ENCODE measurements at regions not wholly inside any gene's neighbourhood (a gene's known extent, or its start where the extent isn't known, plus 50 kb on each side); places are given as distances from the start of the nearest gene placed in this dataset.

DNA sequence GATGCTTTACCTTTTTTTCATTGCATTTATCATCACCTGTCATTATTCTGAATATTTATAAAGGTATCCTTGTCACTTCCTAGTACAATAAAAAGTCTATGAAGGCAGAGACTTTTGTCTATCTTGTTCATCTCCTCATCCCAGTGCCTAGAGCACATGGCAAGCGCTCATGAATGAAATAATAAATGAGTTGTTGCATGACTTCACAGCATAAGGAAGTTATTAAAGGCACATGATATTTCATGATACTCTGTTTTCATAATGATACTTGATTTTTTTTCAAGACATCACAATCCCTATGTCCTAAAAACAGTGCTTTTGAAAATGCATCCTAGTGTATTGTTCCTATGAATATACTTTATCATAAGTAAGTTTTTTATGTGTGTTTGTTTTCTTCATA, 310.6 kb upstream of the RSPO3 start:
- Histone ChIP-seq H3K79me2 (ENCODE audit: control insufficient read depth, insufficient read depth, low read length) (no peaks in the 10 kb centered on the region), H3K36me3 (ENCODE audit: control insufficient read depth in 2 of 2, insufficient read depth in 2 of 2, low read length in 1 of 2) (no peaks in the 10 kb centered on the region), H4K20me1 (ENCODE audit: control insufficient read depth, insufficient read depth) (no peaks in the 10 kb centered on the region), H2AFZ (ENCODE audit: control insufficient read depth, low read depth, low read length) (no peak overlapping the region), H3K27ac (ENCODE audit: control insufficient read depth, insufficient read depth) (no peak overlapping the region), H3K4me2 (ENCODE audit: control insufficient read depth, insufficient read depth) (no peak overlapping the region), H3K27me3 (replicated peaks in 1 of 2; ENCODE audit: control insufficient read depth in 2 of 2, insufficient read depth in 2 of 2, low read length in 1 of 2) (no peaks in the 10 kb centered on the region), H3K9me3 (replicated peaks; ENCODE audit: control insufficient read depth, insufficient read depth, low read length) (no peaks in the 10 kb centered on the region), H3K4me3 (no peak overlapping the region), H3K9ac (ENCODE audit: control insufficient read depth, insufficient read depth, low read length) (no peak overlapping the region), H3K4me1 (ENCODE audit: control insufficient read depth, insufficient read depth, low read length) (no peaks in the 10 kb centered on the region)
- BruUV-seq (replicated peaks) = no TSS peak
- ATAC-seq (no peak), DNase-seq (ENCODE audit: low read depth, low spot score) (no peak), FAIRE-seq (no peak)
- CTCF ChIA-PET = no interaction called here
- SMC1A ChIA-PET (ENCODE audit: uncharacterized antibody, unreplicated experiment) = no interaction called here
- POLR2A ChIA-PET = no interaction called here
- WGBS (ENCODE audit: insufficient coverage, insufficient replicate concordance, low lambda C conversion rate, missing lambda C conversion rate) = 5% methylated on average over 1 of the region's 1 CpG
- no peak for TF ChIP-seq MXI1 (IDR thresholded peaks at IDR 0.05; ENCODE audit: low read depth, low read length)
- intact Hi-C loops (cut with micrococcal nuclease; ENCODE audit: unreplicated experiment) (no loop called here), in situ Hi-C loops (cut with MboI) (no loop called here)
- RAD21 ChIA-PET (ENCODE audit: unreplicated experiment) = no interaction called here

DNA sequence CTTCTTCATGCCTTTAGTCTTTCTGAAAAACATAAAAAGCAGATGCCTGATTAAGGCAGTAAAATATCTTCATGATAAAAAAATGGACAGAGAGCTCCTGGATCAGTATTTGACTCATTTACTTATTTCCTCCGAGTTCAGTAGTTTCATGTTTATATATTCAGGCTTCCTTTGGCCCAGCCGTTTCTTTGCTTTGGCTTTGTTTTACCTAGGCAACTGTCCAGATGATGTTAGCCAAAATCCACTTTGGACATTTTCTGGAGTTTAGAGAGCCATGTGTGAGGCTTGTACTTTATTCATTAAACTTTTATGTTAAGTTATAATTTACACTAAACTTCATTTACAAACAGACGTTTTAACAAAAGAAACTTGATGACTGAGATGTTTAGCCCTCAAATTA, 307.1 kb upstream of the RSPO3 start:
- POLR2A ChIA-PET = no interaction called here
- no peak overlapping the region for H3K4me3 ChIP-seq
- TF ChIP-seq CEBPB (IDR thresholded peaks at IDR 0.05; ENCODE audit: borderline replicate concordance in 1 of 2, low read depth in 2 of 2, low read length in 2 of 2) (no peak), GATAD2B (conservative IDR thresholded peaks at IDR 0.05; ENCODE audit: low read depth) (no peak), EZH2 (IDR thresholded peaks at IDR 0.05; ENCODE audit: borderline replicate concordance, control insufficient read depth, low read depth, low read length) (no peak), ZNF217 (IDR thresholded peaks at IDR 0.05) (no peak), ZSCAN29 (IDR thresholded peaks at IDR 0.05) (no peak), MEF2A (IDR thresholded peaks at IDR 0.05; ENCODE audit: insufficient read depth, low read depth, low read length) (no peak), KLF5 (IDR thresholded peaks at IDR 0.05; ENCODE audit: partially characterized antibody) (no peak), ZNF622 (IDR thresholded peaks at IDR 0.05) (no peak), SMC3 (IDR thresholded peaks at IDR 0.05; ENCODE audit: borderline replicate concordance, low read length) (no peak), SUZ12 (IDR thresholded peaks at IDR 0.05; ENCODE audit: unreplicated experiment) (no peak), MTA3 (IDR thresholded peaks at IDR 0.05; ENCODE audit: borderline replicate concordance, low read length) (no peak)
- TF ChIP-seq, protein P1, sequence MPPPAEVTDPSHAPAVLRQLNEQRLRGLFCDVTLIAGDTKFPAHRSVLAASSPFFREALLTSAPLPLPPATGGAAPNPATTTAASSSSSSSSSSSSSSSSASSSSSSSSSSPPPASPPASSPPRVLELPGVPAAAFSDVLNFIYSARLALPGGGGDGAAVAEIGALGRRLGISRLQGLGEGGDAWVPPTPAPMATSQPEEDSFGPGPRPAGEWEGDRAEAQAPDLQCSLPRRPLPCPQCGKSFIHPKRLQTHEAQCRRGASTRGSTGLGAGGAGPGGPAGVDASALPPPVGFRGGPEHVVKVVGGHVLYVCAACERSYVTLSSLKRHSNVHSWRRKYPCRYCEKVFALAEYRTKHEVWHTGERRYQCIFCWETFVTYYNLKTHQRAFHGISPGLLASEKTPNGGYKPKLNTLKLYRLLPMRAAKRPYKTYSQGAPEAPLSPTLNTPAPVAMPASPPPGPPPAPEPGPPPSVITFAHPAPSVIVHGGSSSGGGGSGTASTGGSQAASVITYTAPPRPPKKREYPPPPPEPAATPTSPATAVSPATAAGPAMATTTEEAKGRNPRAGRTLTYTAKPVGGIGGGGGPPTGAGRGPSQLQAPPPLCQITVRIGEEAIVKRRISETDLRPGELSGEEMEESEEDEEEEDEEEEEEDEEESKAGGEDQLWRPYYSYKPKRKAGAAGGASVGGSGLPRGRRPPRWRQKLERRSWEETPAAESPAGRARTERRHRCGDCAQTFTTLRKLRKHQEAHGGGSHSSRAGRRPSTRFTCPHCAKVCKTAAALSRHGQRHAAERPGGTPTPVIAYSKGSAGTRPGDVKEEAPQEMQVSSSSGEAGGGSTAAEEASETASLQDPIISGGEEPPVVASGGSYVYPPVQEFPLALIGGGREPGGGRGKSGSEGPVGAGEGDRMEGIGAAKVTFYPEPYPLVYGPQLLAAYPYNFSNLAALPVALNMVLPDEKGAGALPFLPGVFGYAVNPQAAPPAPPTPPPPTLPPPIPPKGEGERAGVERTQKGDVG (CRISPR knock-in tag; IDR thresholded peaks at IDR 0.05) = no peak
- TF ChIP-seq, protein P2, sequence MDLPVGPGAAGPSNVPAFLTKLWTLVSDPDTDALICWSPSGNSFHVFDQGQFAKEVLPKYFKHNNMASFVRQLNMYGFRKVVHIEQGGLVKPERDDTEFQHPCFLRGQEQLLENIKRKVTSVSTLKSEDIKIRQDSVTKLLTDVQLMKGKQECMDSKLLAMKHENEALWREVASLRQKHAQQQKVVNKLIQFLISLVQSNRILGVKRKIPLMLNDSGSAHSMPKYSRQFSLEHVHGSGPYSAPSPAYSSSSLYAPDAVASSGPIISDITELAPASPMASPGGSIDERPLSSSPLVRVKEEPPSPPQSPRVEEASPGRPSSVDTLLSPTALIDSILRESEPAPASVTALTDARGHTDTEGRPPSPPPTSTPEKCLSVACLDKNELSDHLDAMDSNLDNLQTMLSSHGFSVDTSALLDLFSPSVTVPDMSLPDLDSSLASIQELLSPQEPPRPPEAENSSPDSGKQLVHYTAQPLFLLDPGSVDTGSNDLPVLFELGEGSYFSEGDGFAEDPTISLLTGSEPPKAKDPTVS (IDR thresholded peaks at IDR 0.05; ENCODE audit: low read depth, low read length) = no peak
- H3K27me3 ChIP-seq (replicated peaks in 1 of 2; ENCODE audit: control insufficient read depth in 2 of 2, insufficient read depth in 2 of 2, low read length in 1 of 2) = no peaks in the 10 kb centered on the region
- H3K36me3 ChIP-seq (ENCODE audit: control insufficient read depth in 2 of 2, insufficient read depth in 2 of 2, low read length in 1 of 2) = no peaks in the 10 kb centered on the region
- no peaks in the 10 kb centered on the region for H3K9me3 ChIP-seq (replicated peaks; ENCODE audit: control insufficient read depth, insufficient read depth, low read length)
- no TSS peak for BruUV-seq (replicated peaks)
- in situ Hi-C loops (cut with MboI) = no loop called here
- FAIRE-seq (no peak), DNase-seq (ENCODE audit: low read depth, low spot score) (no peak), ATAC-seq (no peak)
- no peak overlapping the region for H2AFZ ChIP-seq (ENCODE audit: control insufficient read depth, low read depth, low read length)
- RAD21 ChIA-PET (ENCODE audit: unreplicated experiment) = no interaction called here
- H3K4me2 ChIP-seq (ENCODE audit: control insufficient read depth, insufficient read depth) = no peak overlapping the region
- 12% methylated on average over 3 of the region's 3 CpGs for WGBS (ENCODE audit: insufficient coverage, insufficient replicate concordance, low lambda C conversion rate, missing lambda C conversion rate)
- no peaks in the 10 kb centered on the region for H3K4me1 ChIP-seq (ENCODE audit: control insufficient read depth, insufficient read depth, low read length)
- intact Hi-C loops (cut with micrococcal nuclease; ENCODE audit: unreplicated experiment) = no loop called here
- no peaks in the 10 kb centered on the region for H3K79me2 ChIP-seq (ENCODE audit: control insufficient read depth, insufficient read depth, low read length)
- SMC1A ChIA-PET (ENCODE audit: uncharacterized antibody, unreplicated experiment) = no interaction called here
- no peaks in the 10 kb centered on the region for H4K20me1 ChIP-seq (ENCODE audit: control insufficient read depth, insufficient read depth)
- H3K9ac ChIP-seq (ENCODE audit: control insufficient read depth, insufficient read depth, low read length) = no peak overlapping the region
- no peak overlapping the region for H3K27ac ChIP-seq (ENCODE audit: control insufficient read depth, insufficient read depth)
- CTCF ChIA-PET = no interaction called here

All from GM12878 (cell line).